Motor neuron (in vitro differentiated cells): ENCODE measurements at regions not wholly inside any gene's neighbourhood (a gene's known extent, or its start where the extent isn't known, plus 50 kb on each side); places are given as distances from the start of the nearest gene placed in this dataset.
A peak's percentile ranks its signal among the peaks of the same experiment; 100 is the strongest.
"Not testable (repeated sequence)": the region's sequence is repeated elsewhere in the genome, so short reads cannot be mapped to it uniquely, and the experiment has no call there.

Experiments
- ATAC-seq, 8 experiments: fragments of 200-7000 bp; cut with Tn5 transposase; replicated peaks in 6 of 8; 2 replicates each; pipeline ENCODE4 v1.8.0; 2021; ENCODE audit warnings: mild to moderate bottlenecking in 8 of 8, moderate library complexity in 8 of 8
- H3K27ac ChIP-seq, 2 donors: fragments of 250-450 bp; sonication (Bioruptor Pico); 2 replicates each; pipeline ENCODE4 v1.9.0; 2021; ENCODE audit warnings: antibody characterized with exemption in 2 of 2, mild to moderate bottlenecking in 2 of 2, moderate library complexity in 1 of 2
- H3K4me1 ChIP-seq, 2 donors: fragments of 250-450 bp; sonication (Bioruptor Pico); replicated peaks in 1 of 2; 2 replicates each; pipeline ENCODE4 v1.6.1; 2021; ENCODE audit warnings: antibody characterized with exemption in 2 of 2, mild to moderate bottlenecking in 2 of 2, moderate library complexity in 1 of 2
- H3K4me3 ChIP-seq, 5 donors: fragments of 250-450 bp; sonication (Bioruptor Pico); 2 replicates each; pipeline ENCODE4 v1.9.0; 2021; ENCODE audit warnings: antibody characterized with exemption in 5 of 5, mild to moderate bottlenecking in 5 of 5, moderate library complexity in 4 of 5
- WGBS, 10 experiments: fragments of 450-650 bp; shearing (Covaris generic); methylation state at CpG; one replicate each; pipeline ENCODE4 v1.0.0; 2022; 5-methylcytosine and 5-hydroxymethylcytosine counted together
- in situ Hi-C, 9 experiments: fragments of 400-800 bp; cut with MboI; loops; one replicate each; pipeline ENCODE4 v1.15.0; 2021; ENCODE audit warnings: low sequenced_read_pairs in 9 of 9, low pct_unique_long_range_greater_than_20kb in 2 of 9; ENCODE audit not compliant: unreplicated experiment in 9 of 9

DNA sequence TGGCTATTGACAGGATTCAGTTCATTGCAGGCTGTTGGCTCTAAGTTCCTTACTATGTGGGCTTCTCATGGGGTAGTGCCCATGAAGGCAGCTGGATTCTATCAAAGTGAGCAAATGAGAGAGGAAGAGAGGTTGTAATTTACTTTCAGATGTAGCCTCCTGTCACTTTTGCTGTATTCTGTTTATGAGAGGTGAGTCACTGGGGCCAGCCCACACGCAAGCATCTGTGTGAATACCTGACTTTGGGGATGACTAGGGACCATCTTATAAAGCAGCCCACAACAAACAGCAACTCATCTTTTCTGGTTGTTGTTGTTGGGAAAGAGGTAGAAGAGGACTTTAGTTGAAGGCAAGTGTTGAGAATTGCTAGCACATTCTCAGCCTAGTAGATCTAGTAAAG lies 506.3 kb upstream of the GRM7 start:
- WGBS, 10 experiments: 42 to 100% (median 100%) methylated on average over 1 of the region's 1 CpG; no CpG with 5 or more reads in 6 of the 10 experiments
- Histone ChIP-seq H3K4me3 (no peak overlapping the region), H3K27ac (no peak overlapping the region), H3K4me1 (no peaks in the 10 kb centered on the region)
- no peak for ATAC-seq
- in situ Hi-C loops: no loop called here

DNA sequence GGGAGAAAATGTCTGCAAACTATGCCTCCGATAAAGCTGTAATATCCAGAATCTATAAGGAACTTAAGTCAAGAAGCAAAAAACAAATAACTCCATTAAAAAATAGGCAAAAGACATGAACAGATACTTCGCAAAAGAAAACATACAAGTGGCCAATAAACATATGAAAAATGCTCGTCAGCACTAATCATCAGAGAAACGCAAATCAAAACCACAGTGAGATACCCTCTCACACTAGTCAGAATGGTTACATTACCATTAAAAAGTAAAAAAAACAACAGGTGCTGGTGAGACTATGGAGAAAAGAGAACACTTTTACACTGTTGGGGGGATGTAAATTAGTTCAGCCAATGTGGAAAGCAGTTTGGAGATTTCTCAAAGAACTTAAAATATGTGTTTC lies 498.5 kb upstream of the GRM7 start:
- in situ Hi-C loops: no loop called here
- no peak overlapping the region for H3K4me3 ChIP-seq
- H3K27ac ChIP-seq: no peak overlapping the region
- H3K4me1 ChIP-seq: no peaks in the 10 kb centered on the region
- no peak for ATAC-seq
- 21 to 90% (median 68%) methylated on average over 1 to 4 of the region's 4 CpGs for WGBS, 10 experiments

DNA sequence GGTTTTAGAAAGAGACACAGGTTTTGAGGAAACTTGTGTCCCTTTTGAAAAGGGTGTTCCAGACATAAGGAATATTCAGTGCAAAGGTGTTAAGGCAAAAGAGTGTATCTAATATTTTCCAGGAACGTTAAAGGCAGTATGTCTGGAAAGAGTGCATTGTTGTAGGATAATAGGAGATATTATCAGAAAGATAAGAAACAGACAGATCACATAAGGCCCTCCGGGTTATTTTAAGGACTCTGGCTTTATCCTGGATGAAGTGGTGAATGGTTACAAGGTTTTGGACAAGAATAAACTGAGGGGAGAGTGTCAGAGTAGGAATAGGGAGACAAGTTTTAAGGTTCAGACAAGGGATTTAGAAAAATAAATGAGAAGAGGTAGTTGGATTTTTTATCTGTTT lies 493.7 kb upstream of the GRM7 start:
- ATAC-seq: no peak
- no peak overlapping the region for H3K27ac ChIP-seq
- 0 to 85% (median 37%) methylated on average over 1 to 2 of the region's 2 CpGs for WGBS, 10 experiments
- H3K4me1 ChIP-seq: no peaks in the 10 kb centered on the region
- no peak overlapping the region for H3K4me3 ChIP-seq
- in situ Hi-C loops: no loop called here

DNA sequence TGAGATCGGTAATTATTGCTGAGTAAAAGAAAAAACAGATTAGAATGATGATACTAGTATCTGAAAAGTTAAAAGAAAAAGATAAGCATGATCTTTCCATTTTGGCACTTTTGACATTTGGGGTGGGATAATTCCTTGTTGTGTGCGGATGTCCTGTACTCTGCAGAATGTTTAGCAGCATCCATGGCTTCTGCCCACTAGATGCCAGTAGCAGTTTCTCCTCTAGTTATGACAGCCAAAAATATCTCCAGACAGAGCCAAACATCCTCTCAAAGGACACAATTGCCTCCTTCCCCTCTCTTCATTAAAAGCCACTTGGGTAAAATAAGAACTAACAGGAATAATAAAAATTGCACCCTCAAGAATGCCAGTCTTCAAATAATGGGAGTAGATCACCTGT lies 468.8 kb upstream of the GRM7 start:
- ATAC-seq: no peak
- 6 to 100% (median 76%) methylated on average over 1 to 2 of the region's 2 CpGs; no CpG with 5 or more reads in 1 of the 10 experiments for WGBS, 10 experiments
- in situ Hi-C loops: no loop called here
- no peak overlapping the region for H3K27ac ChIP-seq
- H3K4me1 ChIP-seq: no peaks in the 10 kb centered on the region
- no peak overlapping the region for H3K4me3 ChIP-seq

- in situ Hi-C loops: no loop called here
- no peak for ATAC-seq
- Histone ChIP-seq H3K27ac (no peak overlapping the region), H3K4me3 (no peak overlapping the region), H3K4me1 (no peaks in the 10 kb centered on the region)
- WGBS, 10 experiments: 0 to 88% (median 42%) methylated on average over 1 to 2 of the region's 2 CpGs; no CpG with 5 or more reads in 6 of the 10 experiments
Observed at GRCh38 chr3:6394944-6395343, 466.0 kb upstream of the GRM7 start.

GRCh38 chr3:6396631-6397030 lies 464.3 kb upstream of the GRM7 start:
- Histone ChIP-seq H3K4me1 (no peaks in the 10 kb centered on the region), H3K27ac (no peak overlapping the region), H3K4me3 (no peak overlapping the region)
- 0 to 100% (median 25%) methylated on average over 1 of the region's 1 CpG; no CpG with 5 or more reads in 3 of the 10 experiments for WGBS, 10 experiments
- in situ Hi-C loops: no loop called here
- no peak for ATAC-seq

DNA sequence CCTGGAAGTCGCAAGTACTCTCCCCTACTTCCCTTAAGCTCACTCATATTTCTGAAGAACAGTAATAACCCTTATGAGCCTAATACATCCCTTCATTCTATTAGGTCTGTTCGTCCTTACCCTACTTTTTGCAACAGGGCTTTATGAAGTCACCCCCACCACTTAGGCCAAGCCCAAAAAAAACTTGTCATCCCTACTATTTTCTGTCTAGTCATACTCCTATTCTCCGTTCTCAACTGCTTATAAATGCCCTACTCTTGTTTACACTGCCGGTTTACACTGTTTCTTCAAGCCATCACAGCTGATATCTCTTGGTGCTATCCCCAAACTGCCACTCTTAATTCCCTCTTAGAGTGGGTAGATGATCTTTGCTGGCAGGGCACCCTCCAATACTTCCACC lies 458.2 kb upstream of the GRM7 start:
- in situ Hi-C loops, H3K4me3 ChIP-seq, H3K27ac ChIP-seq, H3K4me1 ChIP-seq, ATAC-seq: not testable (repeated sequence)
- 0% methylated on average over 1 of the region's 4 CpGs; no CpG with 5 or more reads in 9 of the 10 experiments for WGBS, 10 experiments

DNA sequence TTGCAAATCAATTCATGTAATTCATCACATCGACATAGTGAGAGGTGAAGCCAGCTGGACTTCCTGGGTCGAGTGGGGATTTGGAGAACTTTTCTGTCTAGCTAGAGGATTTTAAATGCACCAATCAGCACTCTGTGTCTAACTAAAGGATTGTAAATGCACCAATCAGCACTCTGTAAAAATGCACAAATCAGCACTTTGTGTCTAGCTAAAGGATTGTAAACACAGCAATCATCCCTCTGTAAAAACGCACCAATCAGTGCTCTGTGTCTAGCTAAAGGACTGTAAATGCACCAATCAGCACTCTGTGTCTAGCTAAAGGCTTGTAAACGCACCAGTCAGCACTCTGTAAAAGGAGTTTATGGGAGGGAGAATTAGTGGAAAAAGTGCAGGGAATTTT lies 454.0 kb upstream of the GRM7 start:
- 0 to 91% (median 54%) methylated on average over 1 to 4 of the region's 4 CpGs; no CpG with 5 or more reads in 2 of the 10 experiments for WGBS, 10 experiments
- ATAC-seq, H3K27ac ChIP-seq, in situ Hi-C loops, H3K4me1 ChIP-seq, H3K4me3 ChIP-seq: not testable (repeated sequence)

GRCh38 chr3:6416049-6416661 lies 444.8 kb upstream of the GRM7 start:
- Histone ChIP-seq H3K27ac (no peak overlapping the region), H3K4me1 (peaks cover under 1% of the 10 kb centered on the region in 2 donors), H3K4me3 (no peak overlapping the region)
- peak in 1 of 8 experiments; percentile 34 for ATAC-seq
- in situ Hi-C loops: no loop called here
- 0 to 97% (median 48%) methylated on average over 1 to 4 of the region's 4 CpGs for WGBS, 10 experiments

DNA sequence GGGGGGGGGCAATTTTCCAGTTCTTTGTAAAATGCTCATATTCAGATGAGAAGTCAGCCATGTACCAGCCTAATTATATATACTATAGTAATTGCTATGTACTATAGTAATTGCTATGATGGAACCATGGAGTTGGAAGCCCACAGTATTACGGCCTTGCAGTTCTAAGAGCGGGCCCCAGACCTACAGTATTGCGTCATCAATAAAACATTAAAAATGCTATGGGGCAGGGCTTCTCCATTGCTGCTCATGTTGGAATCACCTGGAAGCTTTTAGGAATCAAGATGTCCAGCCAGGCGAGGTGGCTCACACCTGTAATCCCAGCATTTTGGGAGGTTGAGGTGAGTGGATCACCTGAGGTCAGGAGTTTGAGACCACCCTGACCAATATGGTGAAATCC lies 443.7 kb upstream of the GRM7 start:
- no peak overlapping the region for H3K27ac ChIP-seq
- no peak for ATAC-seq
- no peak overlapping the region for H3K4me3 ChIP-seq
- peaks cover 10% of the 10 kb centered on the region in 2 donors for H3K4me1 ChIP-seq
- WGBS, 10 experiments: 0 to 89% (median 80%) methylated on average over 2 to 4 of the region's 4 CpGs; no CpG with 5 or more reads in 5 of the 10 experiments
- in situ Hi-C loops: no loop called here

- WGBS, 10 experiments: 0 to 100% (median 67%) methylated on average over 1 of the region's 1 CpG; no CpG with 5 or more reads in 3 of the 10 experiments
- in situ Hi-C loops: no loop called here
- ATAC-seq: no peak
Observed at GRCh38 chr3:6418485-6418884, 442.4 kb upstream of the GRM7 start.

GRCh38 chr3:6421666-6422445 lies 439.1 kb upstream of the GRM7 start:
- Histone ChIP-seq H3K4me1 (peaks cover 10% of the 10 kb centered on the region in 2 donors), H3K4me3 (no peak overlapping the region), H3K27ac (peak overlapping the region in 1 of 2 donors; percentile 20)
- 0 to 46% (median 20%) methylated on average over 2 to 4 of the region's 4 CpGs; no CpG with 5 or more reads in 1 of the 10 experiments for WGBS, 10 experiments
- peak in 3 of 8 experiments; percentile 38 to 45 (median 43) for ATAC-seq
- in situ Hi-C loops: no loop called here

More at GRCh38 chr3:6418485-6418884, 442.4 kb upstream of the GRM7 start:
- Histone ChIP-seq H3K4me1 (peaks cover 10% of the 10 kb centered on the region in 2 donors), H3K27ac (no peak overlapping the region), H3K4me3 (no peak overlapping the region)

- H3K27ac ChIP-seq: no peak overlapping the region
- in situ Hi-C loops: no loop called here
- H3K4me1 ChIP-seq: peaks cover 10% of the 10 kb centered on the region in 2 donors
- ATAC-seq: no peak
- 10 to 97% (median 50%) methylated on average over 1 to 6 of the region's 6 CpGs; no CpG with 5 or more reads in 1 of the 10 experiments for WGBS, 10 experiments
- H3K4me3 ChIP-seq: no peak overlapping the region
Observed at GRCh38 chr3:6425289-6425820, 435.6 kb upstream of the GRM7 start.
